ENCODE measurements at regions not wholly inside any gene's neighbourhood (a gene's known extent, or its start where the extent isn't known, plus 50 kb on each side); places are given as distances from the start of the nearest gene placed in this dataset.

GRCh38 chr17:53646835-53647234 is 175.9 kb upstream of the KIF2B start:
- no peak for TF ChIP-seq CTCF (conservative IDR thresholded peaks at IDR 0.05 in 1 of 2, IDR thresholded peaks at IDR 0.05 in 1 of 2; ENCODE audit: low read depth in 1 of 2, low read length in 2 of 2)
- no peak for TF ChIP-seq EZH2 (IDR thresholded peaks at IDR 0.05; ENCODE audit: low read length, missing control alignments)
